Heart right ventricle (tissue), 16 donors: ENCODE measurements at regions not wholly inside any gene's neighbourhood (a gene's known extent, or its start where the extent isn't known, plus 50 kb on each side); places are given as distances from the start of the nearest gene placed in this dataset.
"Not testable (repeated sequence)": the region's sequence is repeated elsewhere in the genome, so short reads cannot be mapped to it uniquely, and the experiment has no call there.

Experiments used
- ATAC-seq, 8 donors: fragments of 200-7000 bp; cut with Tn5 transposase; one replicate each; pipeline ENCODE4 v1.9.1; 2020; ENCODE audit warnings: mild to moderate bottlenecking in 8 of 8, moderate library complexity in 8 of 8, moderate number of reproducible peaks in 1 of 8
- DNase-seq, 2 donors: peaks; one replicate each; pipeline ENCODE4 v3.0.0-alpha.2; 2020
- H3K27ac ChIP-seq, 10 donors: fragments of 200-600 bp; sonication (generic) in 2 of 10; one replicate each; pipeline versions ENCODE4 v1.5.0 to v1.8.0; 2020 to 2022; ENCODE audit warnings: mild to moderate bottlenecking in 3 of 10
- H3K27me3 ChIP-seq, 7 donors: fragments of 200-600 bp; one replicate each; pipeline ENCODE4 v1.8.0; 2021 to 2022; ENCODE audit warnings: mild to moderate bottlenecking in 2 of 7
- H3K36me3 ChIP-seq, 9 donors: fragments of 200-600 bp; sonication (generic) in 1 of 9; one replicate each; pipeline versions ENCODE4 v1.5.0 to v1.8.0; 2020 to 2022; ENCODE audit warnings: mild to moderate bottlenecking in 2 of 9
- H3K4me1 ChIP-seq, 9 donors: fragments of 200-600 bp; sonication (generic) in 1 of 9; one replicate each; pipeline versions ENCODE4 v1.5.0 to v1.8.0; 2020 to 2022; ENCODE audit warnings: mild to moderate bottlenecking in 4 of 9
- H3K4me3 ChIP-seq, 10 donors: fragments of 200-600 bp; sonication (generic) in 2 of 10; one replicate each; pipeline versions ENCODE4 v1.5.0 to v1.8.0; 2020 to 2022; ENCODE audit warnings: mild to moderate bottlenecking in 7 of 10, moderate library complexity in 2 of 10
- H3K9me3 ChIP-seq, 11 donors: fragments of 200-600 bp in 10 of 11; sonication (generic) in 2 of 11; one replicate each; pipeline versions ENCODE4 v1.5.0 to v1.8.0; 2013 to 2022; ENCODE audit warnings: mild to moderate bottlenecking in 2 of 11, control low read depth in 1 of 11, moderate library complexity in 1 of 11
- WGBS, 2 donors: extraction: QIAGEN DNeasy Blood & Tissue Kit; methylation state at CpG; one replicate each; pipeline ENCODE4 v1.1.7; 2013; ENCODE audit warnings: inconsistent platforms in 1 of 2; 5-methylcytosine and 5-hydroxymethylcytosine counted together
- intact Hi-C, 10 donors: fragments of 100-400 bp; cut with DNase I; formaldehyde crosslinking; loops; one replicate each; pipeline versions ENCODE4 v1.11.1 to v1.14.2; 2022
- TF ChIP-seq, protein P1 (sequence below), 9 donors: fragments of 200-600 bp; sonication (generic) in 2 of 9; IDR thresholded peaks; one replicate each; pipeline versions ENCODE4 v1.5.0 to v1.8.0; 2021 to 2022; ENCODE audit warnings: antibody characterized with exemption in 9 of 9, mild to moderate bottlenecking in 5 of 9, moderate library complexity in 1 of 9
- donor health status: Arrhythmogenic right ventricular cardiomyopathy.
- donor health status: ischemic (EF 13 %, LVEDD 7.1; RV severe dilation, severe dysfunction).
- donor health status: healthy with polysubstance abuse.
- donor health status: DM: no; HTN: yes; CAD: no.
- donor health status: DM: no; HTN: no; CAD: no.
- donor health status: ischemic (EF 25% LVEDD 6.9; RV normal size, moderate dysfunction).
- donor health status: ischemic (EF 25% LVEDD 5.7; RV mildly dilated, moderate dysfunction).
- donor health status: healthy.
- donor health status: DM: yes; HTN: yes; CAD: no.
- donor health status: Ischemic cardiomyopathy.
- donor health status: ischemic (EF 35%, LVEDD 5.7; RV mildly dilated, moderate dysfunction).
- donor health status: nonischemic (EF 11% LVEDD 7.7; RV severe dilation, severe dysfunction).
- donor health status: DM: yes; HTN: yes; CAD: no.
- donor health status: PGD.
- donor health status: ischemic (EF 29% LVEDD 5.4; RV normal size, mild dysfunction).
- donor health status: nonischemic (EF 23%, LVEDD 6.1; RV moderate dilation, normal function).

DNA sequence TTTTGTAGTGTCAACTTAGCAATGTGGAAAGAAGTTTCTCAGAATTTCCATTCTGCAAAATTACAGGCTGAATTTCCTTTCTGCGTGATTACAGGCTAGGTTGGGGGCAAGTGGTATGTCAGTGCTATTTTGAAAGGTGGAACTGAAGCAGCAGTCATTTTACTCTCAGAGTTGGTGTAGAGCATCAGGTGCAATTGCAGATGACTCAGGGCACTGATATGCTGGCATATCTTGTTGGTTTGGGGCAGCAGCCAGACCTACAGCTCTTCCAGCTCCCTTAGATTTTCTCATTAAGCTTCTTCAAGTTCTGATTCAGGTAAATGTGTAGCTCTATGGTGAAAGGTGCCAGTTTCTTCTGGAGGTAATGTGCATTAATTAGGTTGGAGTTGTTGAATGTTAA is 930.7 kb upstream of the PCDH10 start:
- TF ChIP-seq, protein P1, sequence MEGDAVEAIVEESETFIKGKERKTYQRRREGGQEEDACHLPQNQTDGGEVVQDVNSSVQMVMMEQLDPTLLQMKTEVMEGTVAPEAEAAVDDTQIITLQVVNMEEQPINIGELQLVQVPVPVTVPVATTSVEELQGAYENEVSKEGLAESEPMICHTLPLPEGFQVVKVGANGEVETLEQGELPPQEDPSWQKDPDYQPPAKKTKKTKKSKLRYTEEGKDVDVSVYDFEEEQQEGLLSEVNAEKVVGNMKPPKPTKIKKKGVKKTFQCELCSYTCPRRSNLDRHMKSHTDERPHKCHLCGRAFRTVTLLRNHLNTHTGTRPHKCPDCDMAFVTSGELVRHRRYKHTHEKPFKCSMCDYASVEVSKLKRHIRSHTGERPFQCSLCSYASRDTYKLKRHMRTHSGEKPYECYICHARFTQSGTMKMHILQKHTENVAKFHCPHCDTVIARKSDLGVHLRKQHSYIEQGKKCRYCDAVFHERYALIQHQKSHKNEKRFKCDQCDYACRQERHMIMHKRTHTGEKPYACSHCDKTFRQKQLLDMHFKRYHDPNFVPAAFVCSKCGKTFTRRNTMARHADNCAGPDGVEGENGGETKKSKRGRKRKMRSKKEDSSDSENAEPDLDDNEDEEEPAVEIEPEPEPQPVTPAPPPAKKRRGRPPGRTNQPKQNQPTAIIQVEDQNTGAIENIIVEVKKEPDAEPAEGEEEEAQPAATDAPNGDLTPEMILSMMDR (IDR thresholded peaks at IDR 0.05), result no peak
- intact Hi-C loops, result no loop called here
- 82 to 83% methylated on average over 1 of the region's 1 CpG for WGBS, 2 donors
- Histone ChIP-seq H3K27ac (no peak overlapping the region), H3K4me1 (no peaks in the 10 kb centered on the region), H3K36me3 (no peaks in the 10 kb centered on the region), H3K4me3 (no peak overlapping the region), H3K27me3 (no peaks in the 10 kb centered on the region), H3K9me3 (peaks cover 0 to 6% (median 0%) of the 10 kb centered on the region in 11 donors)
- ATAC-seq, result no peak
- DNase-seq, result no peak

DNA sequence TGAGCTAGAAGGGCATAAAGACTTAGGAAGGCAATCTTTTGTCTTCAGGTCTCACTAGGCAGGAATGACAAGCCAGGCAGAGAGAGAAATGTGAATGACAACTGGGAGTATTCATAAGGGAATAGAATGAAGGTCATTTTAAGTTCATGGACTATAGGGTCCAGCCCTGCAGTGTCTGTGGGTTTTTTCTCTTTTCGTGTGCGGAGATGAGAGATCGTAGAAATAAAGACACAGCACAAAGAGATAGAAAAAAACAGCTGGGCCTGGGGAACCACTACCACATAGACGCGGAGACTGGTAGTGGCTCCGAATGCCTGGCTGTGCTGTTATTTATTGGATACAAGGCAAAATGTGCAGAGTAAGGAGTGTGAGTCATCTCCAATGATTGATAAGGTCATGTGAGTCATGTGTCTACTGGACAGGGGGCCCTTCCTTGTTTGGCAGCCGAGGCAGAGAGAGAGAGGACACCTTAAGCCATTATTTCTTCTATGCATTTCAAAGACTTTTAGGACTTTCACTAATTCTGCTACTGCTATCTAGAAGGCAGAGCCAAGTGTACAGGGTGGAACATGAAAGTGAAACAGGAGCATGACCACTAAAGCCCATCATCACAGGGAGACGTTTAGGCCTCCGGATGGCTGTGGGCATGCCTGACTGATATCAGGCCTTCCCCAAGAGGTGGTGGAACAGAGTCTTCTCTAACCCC is 921.8 kb upstream of the PCDH10 start:
- intact Hi-C loops, result no loop called here
- 70 to 72% methylated on average over 9 of the region's 9 CpGs for WGBS, 2 donors
- Histone ChIP-seq H3K4me1 (no peaks in the 10 kb centered on the region), H3K9me3 (peaks cover 0 to 28% (median 9%) of the 10 kb centered on the region in 11 donors), H3K4me3 (peak overlapping the region in 4 of 10 donors; percentile 15 to 28 (median 27)), H3K36me3 (no peaks in the 10 kb centered on the region), H3K27ac (no peak overlapping the region), H3K27me3 (no peaks in the 10 kb centered on the region)
- TF ChIP-seq, protein P1 (IDR thresholded peaks at IDR 0.05), result no peak
- ATAC-seq (no peak), DNase-seq (no peak)

DNA sequence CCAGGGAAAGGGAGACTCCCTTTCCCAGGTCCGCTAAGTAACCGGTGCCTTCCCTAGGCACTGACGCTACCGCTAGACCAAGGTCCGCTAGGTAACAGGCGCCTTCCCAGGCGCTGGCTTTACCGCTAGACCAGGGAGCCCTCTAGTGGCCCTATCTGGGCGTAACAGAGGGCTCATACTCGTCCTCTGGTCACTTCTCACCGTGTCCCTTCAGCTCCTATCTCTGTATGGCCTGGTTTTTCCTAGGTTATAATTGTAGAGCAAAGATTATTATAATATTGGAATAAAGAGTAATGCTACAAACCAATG is 921.3 kb upstream of the PCDH10 start:
- TF ChIP-seq, protein P1 (IDR thresholded peaks at IDR 0.05), result peak in 7 of 9 donors; percentile 14 to 49 (median 33)
- H3K27ac ChIP-seq, H3K27me3 ChIP-seq, intact Hi-C loops, H3K36me3 ChIP-seq, H3K4me1 ChIP-seq: not testable (repeated sequence)
- ATAC-seq (peak in 1 of 8 donors; percentile 34), DNase-seq (peak in 1 of 2 donors; percentile 10)
- Histone ChIP-seq H3K9me3 (peaks cover 0 to 28% (median 9%) of the 10 kb centered on the region in 11 donors), H3K4me3 (peak overlapping the region in 4 of 10 donors; percentile 15 to 28 (median 27))
- 52 to 56% methylated on average over 11 of the region's 11 CpGs for WGBS, 2 donors

DNA sequence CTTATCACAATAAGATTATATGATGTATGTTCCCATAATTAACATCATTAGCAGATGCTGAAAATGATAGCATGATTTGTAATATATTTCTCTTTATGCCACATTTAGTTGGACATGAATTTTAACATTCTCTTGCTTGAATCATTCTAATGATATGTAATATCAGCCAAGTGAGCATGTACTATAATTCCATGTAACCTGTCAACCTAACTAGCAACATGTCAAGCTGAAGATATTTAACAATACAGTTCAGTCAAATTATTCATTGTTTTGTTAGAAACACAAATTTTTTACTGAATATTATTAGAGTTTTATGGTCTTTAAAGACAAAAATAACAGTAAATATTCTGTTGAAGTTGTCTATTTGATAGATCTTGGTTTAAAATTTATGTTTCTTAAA is 920.4 kb upstream of the PCDH10 start:
- no peaks in the 10 kb centered on the region for H3K4me1 ChIP-seq
- DNase-seq, result no peak
- no peaks in the 10 kb centered on the region for H3K36me3 ChIP-seq
- no peaks in the 10 kb centered on the region for H3K27me3 ChIP-seq
- intact Hi-C loops, result no loop called here
- H3K4me3 ChIP-seq, result no peak overlapping the region
- ATAC-seq, result no peak
- TF ChIP-seq, protein P1 (IDR thresholded peaks at IDR 0.05), result no peak
- no peak overlapping the region for H3K27ac ChIP-seq
- H3K9me3 ChIP-seq, result peaks cover 0 to 28% (median 9%) of the 10 kb centered on the region in 11 donors
